HCT116 (cell line): ENCODE measurements at regions not wholly inside any gene's neighbourhood (a gene's known extent, or its start where the extent isn't known, plus 50 kb on each side); places are given as distances from the start of the nearest gene placed in this dataset.

Experiments
- ATAC-seq: fragments of 200-7000 bp; cut with Tn5 transposase; 2 replicates; pipeline ENCODE4 v1.9.1; 2020; ENCODE audit warnings: mild to moderate bottlenecking, moderate library complexity
- BruUV-seq: library from RNA; stranded (reverse); fragments of 400-500 nt; replicated peaks from 2 replicates; lab custom pipeline; 2021; lab: Mats Ljungman, UMichigan
- CTCF ChIA-PET: fragments of 300-600 bp; sonication (Branson Sonifier 250); formaldehyde crosslinking; loops from one replicate; lab custom pipeline; 2021; ENCODE audit warnings: antibody characterized with exemption; lab: Charles Lee
- POLR2A ChIA-PET: fragments of 300-600, 350-600 bp; sonication (Branson Sonifier 250); formaldehyde crosslinking; loops from one replicate; lab custom pipeline; 2021; ENCODE audit warnings: antibody characterized with exemption; lab: Charles Lee
- RAD21 ChIA-PET, 2 experiments: fragments of 300-600 bp; sonication (Branson Sonifier 250); formaldehyde crosslinking; loops; one replicate each; lab custom pipeline; 2023; ENCODE audit warnings: low total read pairs in 2 of 2; ENCODE audit not compliant: uncharacterized antibody in 2 of 2, unreplicated experiment in 2 of 2, low non-redundant PET in 1 of 2; lab: Charles Lee
- DNase-seq: peaks from one replicate; pipeline ENCODE4 v3.0.0-alpha.2; 2010; ENCODE audit warnings: low read depth, low spot score
- H2AFZ ChIP-seq: fragments of 200-600 bp; shearing (Covaris generic), sonication (generic); 2 replicates; pipeline ENCODE4 v1.6.1; 2017; ENCODE audit warnings: low read depth, mixed run types, mixed read lengths, antibody characterized with exemption, low read length; ENCODE audit not compliant: poor library complexity, severe bottlenecking
- H3K27ac ChIP-seq: 2 replicates; pipeline ENCODE4 v1.5.1; 2012; ENCODE audit warnings: low read depth, low read length
- H3K27me3 ChIP-seq: fragments of 200-600 bp; sonication (generic); 2 replicates; pipeline ENCODE4 v1.6.1; 2016; ENCODE audit warnings: mixed run types, low read length, mixed read lengths; ENCODE audit not compliant: insufficient read depth
- H3K36me3 ChIP-seq, 2 experiments: fragments of 200-500 bp in 1 of 2; fragments of 200-600 bp in 1 of 2; sonication (Bioruptor generic) in 1 of 2; sonication (generic) in 1 of 2; 2 replicates each; pipeline versions ENCODE4 v1.5.1 to v1.6.1; 2014 to 2016; ENCODE audit warnings: low read length in 2 of 2, inconsistent platforms in 1 of 2, mixed read lengths in 1 of 2, mixed run types in 1 of 2; ENCODE audit not compliant: insufficient read depth in 2 of 2, control insufficient read depth in 1 of 2
- H3K4me1 ChIP-seq, 2 experiments: fragments of 200-600 bp in 1 of 2; sonication (generic) in 1 of 2; 2 replicates each; pipeline versions ENCODE4 v1.5.1 to v1.6.1; 2012 to 2017; ENCODE audit warnings: low read length in 2 of 2, inconsistent platforms in 1 of 2, mild to moderate bottlenecking in 1 of 2, mixed read lengths in 1 of 2, mixed run types in 1 of 2, moderate library complexity in 1 of 2; ENCODE audit not compliant: insufficient read depth in 2 of 2, control insufficient read depth in 1 of 2
- H3K4me2 ChIP-seq: fragments of 200-600 bp; sonication (generic); 2 replicates; pipeline ENCODE4 v1.6.1; 2017; ENCODE audit warnings: mixed run types, low read length, mixed read lengths
- H3K4me3 ChIP-seq, 2 experiments: fragments of 200-600 bp in 1 of 2; sonication (generic) in 1 of 2; replicated peaks in 1 of 2; 2 replicates each; pipeline ENCODE4 v1.5.1; 2011 to 2016; ENCODE audit warnings: low read length in 2 of 2, control low read depth in 1 of 2, low read depth in 1 of 2, mild to moderate bottlenecking in 1 of 2, mixed read lengths in 1 of 2, mixed run types in 1 of 2
- H3K79me2 ChIP-seq: fragments of 200-600 bp; sonication (generic); 2 replicates; pipeline ENCODE4 v1.6.1; 2017; ENCODE audit warnings: mild to moderate bottlenecking, mixed run types, low read length, moderate library complexity, mixed read lengths; ENCODE audit not compliant: insufficient read depth
- H3K9ac ChIP-seq: fragments of 200-600 bp; sonication (generic); 2 replicates; pipeline ENCODE4 v1.6.1; 2016; ENCODE audit warnings: low read length, mixed read lengths
- H3K9me2 ChIP-seq: fragments of 200-600 bp; sonication (generic), shearing (Covaris generic); 2 replicates; pipeline ENCODE4 v1.6.1; 2017; ENCODE audit warnings: mixed run types, mild to moderate bottlenecking, moderate library complexity; ENCODE audit not compliant: insufficient read depth
- H3K9me3 ChIP-seq, 2 experiments: fragments of 200-500 bp in 1 of 2; fragments of 200-600 bp in 1 of 2; sonication (Bioruptor generic) in 1 of 2; sonication (generic) in 1 of 2; 2 replicates each; pipeline ENCODE4 v1.6.1; 2014 to 2017; ENCODE audit warnings: low read length in 2 of 2, mixed read lengths in 2 of 2, inconsistent platforms in 1 of 2, low read depth in 1 of 2, mild to moderate bottlenecking in 1 of 2, mixed run types in 1 of 2, moderate library complexity in 1 of 2; ENCODE audit not compliant: control insufficient read depth in 1 of 2, insufficient read depth in 1 of 2
- H4K20me1 ChIP-seq: fragments of 200-600 bp; sonication (generic), shearing (Covaris generic); 2 replicates; pipeline ENCODE4 v1.6.1; 2017; ENCODE audit warnings: mixed run types, mild to moderate bottlenecking, moderate library complexity; ENCODE audit not compliant: insufficient read depth
- ELF1 ChIP-seq: IDR thresholded peaks from 2 replicates; pipeline ENCODE4 v1.6.1; 2012; ENCODE audit warnings: low read depth, borderline replicate concordance
- REST ChIP-seq: IDR thresholded peaks from 2 replicates; pipeline ENCODE4 v1.6.1; 2012; ENCODE audit warnings: low read depth
- SIN3A ChIP-seq: IDR thresholded peaks from 2 replicates; pipeline ENCODE4 v1.6.1; 2012; ENCODE audit warnings: low read depth
- SRF ChIP-seq: IDR thresholded peaks from 2 replicates; pipeline ENCODE4 v1.6.1; 2012; ENCODE audit warnings: low read depth
- ZBTB33 ChIP-seq: IDR thresholded peaks from 2 replicates; pipeline ENCODE4 v1.6.1; 2011; ENCODE audit warnings: mild to moderate bottlenecking, low read length, moderate library complexity; ENCODE audit not compliant: insufficient replicate concordance; ENCODE audit errors: extremely low read depth
- ZFX ChIP-seq: fragments of 450-650 bp; IDR thresholded peaks from 2 replicates; pipeline ENCODE4 v1.6.1; 2017
- ZNF274 ChIP-seq: fragments of 200-500 bp; sonication (Bioruptor generic); IDR thresholded peaks from 2 replicates; pipeline ENCODE4 v1.6.1; 2014; ENCODE audit warnings: mild to moderate bottlenecking, low read depth, low read length, inconsistent platforms
- intact Hi-C: fragments of 100-400 bp; cut with micrococcal nuclease; formaldehyde crosslinking; loops from 2 replicates; pipeline ENCODE4 v1.10.0; 2022

DNA sequence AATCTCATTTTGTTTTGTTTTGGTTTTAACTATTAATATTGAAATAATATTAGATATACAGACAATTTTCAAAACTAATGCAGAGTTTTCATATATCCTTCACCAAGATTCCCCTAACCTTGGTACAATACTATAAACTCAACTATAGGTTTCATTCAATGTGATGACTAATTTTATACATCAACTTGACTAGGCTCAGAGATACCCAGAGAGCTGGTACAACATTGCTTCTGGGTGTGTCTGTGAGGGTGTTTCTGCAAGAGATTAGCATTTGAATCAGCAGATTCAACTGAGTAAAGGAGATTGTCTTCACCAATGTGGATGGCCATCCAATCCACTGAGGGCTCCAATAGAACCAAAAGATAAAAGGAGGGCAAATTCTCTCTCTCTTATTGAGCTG, 221.3 kb upstream of the CRIM1 start (continued):
- no peak for TF ChIP-seq ZBTB33
- TF ChIP-seq ZNF274 = no peak
- TF ChIP-seq ELF1 = no peak

- Histone ChIP-seq H3K9ac (no peak overlapping the region), H3K9me3 (no peaks in the 10 kb centered on the region), H3K4me1 (no peaks in the 10 kb centered on the region), H4K20me1 (no peaks in the 10 kb centered on the region), H3K4me3 (no peak overlapping the region), H3K9me2 (no peaks in the 10 kb centered on the region), H3K36me3 (no peaks in the 10 kb centered on the region), H2AFZ (no peak overlapping the region), H3K27ac (no peak overlapping the region), H3K4me2 (no peak overlapping the region), H3K79me2 (no peaks in the 10 kb centered on the region), H3K27me3 (peaks cover 8% of the 10 kb centered on the region)
- intact Hi-C loops = no loop called here
- BruUV-seq = no TSS peak
- ChIA-PET RAD21 (no interaction called here), POLR2A (no interaction called here), CTCF (no interaction called here)
- ATAC-seq (no peak), DNase-seq (no peak)
- no peak for TF ChIP-seq ZFX
- no peak for TF ChIP-seq ELF1
- TF ChIP-seq SIN3A = no peak
- TF ChIP-seq SRF = no peak
- TF ChIP-seq REST = no peak
Measured at GRCh38 chr2:36128359-36128758, 227.2 kb upstream of the CRIM1 start.
